Nephron (organoid): ENCODE measurements at regions not wholly inside any gene's neighbourhood (a gene's known extent, or its start where the extent isn't known, plus 50 kb on each side); places are given as distances from the start of the nearest gene placed in this dataset.
"Not testable (repeated sequence)": the region's sequence is repeated elsewhere in the genome, so short reads cannot be mapped to it uniquely, and the experiment has no call there.

ENCODE experiments used
- H3K27ac Mint-ChIP-seq, 3 experiments: 2 replicates each; pipeline ENCODE4 v1.8.0; 2020; ENCODE audit warnings: mixed read lengths in 3 of 3, mild to moderate bottlenecking in 2 of 3, moderate library complexity in 1 of 3
- H3K27me3 Mint-ChIP-seq: 2 replicates; pipeline ENCODE4 v1.8.0; 2021; ENCODE audit warnings: low read depth, mild to moderate bottlenecking, moderate library complexity, mixed read lengths
- H3K36me3 Mint-ChIP-seq: 2 replicates; pipeline ENCODE4 v1.8.0; 2020; ENCODE audit warnings: low read depth, mixed read lengths
- H3K4me1 Mint-ChIP-seq: 2 replicates; pipeline ENCODE4 v1.8.0; 2020; ENCODE audit warnings: mixed read lengths
- H3K4me3 Mint-ChIP-seq, 3 experiments: 2 replicates each; pipeline ENCODE4 v1.8.0; 2020; ENCODE audit warnings: mild to moderate bottlenecking in 3 of 3, mixed read lengths in 3 of 3, moderate library complexity in 2 of 3
- H3K9me3 Mint-ChIP-seq: 2 replicates; pipeline ENCODE4 v1.8.0; 2020; ENCODE audit warnings: mixed read lengths
- CTCF ChIP-seq, 3 experiments: fragments of 200-600 bp; sonication (generic); IDR thresholded peaks; one replicate each; pipeline ENCODE4 v1.5.0; 2021; ENCODE audit warnings: antibody characterized with exemption in 3 of 3; ENCODE audit not compliant: unreplicated experiment in 3 of 3

GRCh38 chrX:145393702-145394235 is 146.5 kb downstream of the SPANXN1 start:
- peak in 1 of 3 experiments; percentile 24 for TF ChIP-seq CTCF (IDR thresholded peaks at IDR 0.05; ENCODE audit: unreplicated experiment in 3 of 3)
- Mint-ChIP-seq H3K36me3 (no peaks in the 10 kb centered on the region), H3K4me1 (no peaks in the 10 kb centered on the region), H3K27ac (no peak overlapping the region), H3K27me3 (no peaks in the 10 kb centered on the region), H3K4me3 (no peak overlapping the region), H3K9me3 (peaks cover 11% of the 10 kb centered on the region)

GRCh38 chrX:145394344-145394743 is 147.0 kb downstream of the SPANXN1 start:
- no peak overlapping the region for H3K4me3 Mint-ChIP-seq
- no peaks in the 10 kb centered on the region for H3K36me3 Mint-ChIP-seq
- H3K27ac Mint-ChIP-seq: no peak overlapping the region
- TF ChIP-seq CTCF (IDR thresholded peaks at IDR 0.05; ENCODE audit: unreplicated experiment in 3 of 3): no peak
- H3K9me3 Mint-ChIP-seq: peaks cover 11% of the 10 kb centered on the region
- no peaks in the 10 kb centered on the region for H3K27me3 Mint-ChIP-seq
- H3K4me1 Mint-ChIP-seq: no peaks in the 10 kb centered on the region

GRCh38 chrX:145396612-145397011 is 149.3 kb downstream of the SPANXN1 start:
- no peak for TF ChIP-seq CTCF (IDR thresholded peaks at IDR 0.05; ENCODE audit: unreplicated experiment in 3 of 3)
- H3K9me3 Mint-ChIP-seq: peaks cover 11% of the 10 kb centered on the region
- no peak overlapping the region for H3K27ac Mint-ChIP-seq
- no peak overlapping the region for H3K4me3 Mint-ChIP-seq
- H3K27me3 Mint-ChIP-seq: no peaks in the 10 kb centered on the region
- H3K36me3 Mint-ChIP-seq: no peaks in the 10 kb centered on the region
- H3K4me1 Mint-ChIP-seq: no peaks in the 10 kb centered on the region

- TF ChIP-seq CTCF (IDR thresholded peaks at IDR 0.05; ENCODE audit: unreplicated experiment in 3 of 3): peak; percentile 57 to 75 (median 61)
- H3K27ac Mint-ChIP-seq: no peak overlapping the region
- H3K27me3 Mint-ChIP-seq: no peaks in the 10 kb centered on the region
- H3K9me3 Mint-ChIP-seq: no peaks in the 10 kb centered on the region
- no peaks in the 10 kb centered on the region for H3K36me3 Mint-ChIP-seq
- H3K4me1 Mint-ChIP-seq: no peaks in the 10 kb centered on the region
- no peak overlapping the region for H3K4me3 Mint-ChIP-seq
These were observed 157.7 kb downstream of the SPANXN1 start for GRCh38 chrX:145405012-145405411.

GRCh38 chrX:145410622-145411021 is 163.3 kb downstream of the SPANXN1 start:
- no peaks in the 10 kb centered on the region for H3K36me3 Mint-ChIP-seq
- peaks cover 2% of the 10 kb centered on the region for H3K9me3 Mint-ChIP-seq
- H3K27me3 Mint-ChIP-seq: no peaks in the 10 kb centered on the region
- no peak overlapping the region for H3K27ac Mint-ChIP-seq
- no peak for TF ChIP-seq CTCF (IDR thresholded peaks at IDR 0.05; ENCODE audit: unreplicated experiment in 3 of 3)
- H3K4me3 Mint-ChIP-seq: no peak overlapping the region
- no peaks in the 10 kb centered on the region for H3K4me1 Mint-ChIP-seq

GRCh38 chrX:145436211-145436610 is 188.9 kb downstream of the SPANXN1 start:
- not testable (repeated sequence) for H3K36me3 Mint-ChIP-seq, H3K4me3 Mint-ChIP-seq, H3K4me1 Mint-ChIP-seq, H3K27me3 Mint-ChIP-seq, H3K27ac Mint-ChIP-seq, H3K9me3 Mint-ChIP-seq
